IMR-90 (cell line): ENCODE measurements at regions not wholly inside any gene's neighbourhood (a gene's known extent, or its start where the extent isn't known, plus 50 kb on each side); places are given as distances from the start of the nearest gene placed in this dataset.

Experiments used
- ATAC-seq: fragments of 200-7000 bp; cut with Tn5 transposase; 2 replicates; pipeline ENCODE4 v1.9.1; 2020; ENCODE audit warnings: low read depth, mild to moderate bottlenecking, moderate library complexity
- BruUV-seq: library from RNA; stranded (reverse); fragments of 400-500 nt; replicated peaks from 2 replicates; lab custom pipeline; 2021; lab: Mats Ljungman, UMichigan
- CTCF ChIA-PET: fragments of 300-600 bp; formaldehyde crosslinking; extraction: SDS; loops from one replicate; lab custom pipeline; 2021; ENCODE audit warnings: antibody characterized with exemption; lab: Yijun Ruan, JAX
- POLR2A ChIA-PET: fragments of 300-600 bp; sonication (Branson Sonifier 250); formaldehyde crosslinking; loops from one replicate; lab custom pipeline; 2022; ENCODE audit warnings: antibody characterized with exemption; ENCODE audit not compliant: unreplicated experiment; lab: Charles Lee
- DNase-seq: peaks from one replicate; pipeline ENCODE4 v3.0.0; 2013
- H2AFZ ChIP-seq: replicated peaks from 2 replicates; pipeline ENCODE3; 2013; ENCODE audit warnings: low read length, mild to moderate bottlenecking; ENCODE audit not compliant: poor library complexity
- H2AK5ac ChIP-seq: 2 replicates; pipeline ENCODE4 v1.6.1; 2013; ENCODE audit warnings: low read depth, low read length, inconsistent platforms
- H2AK9ac ChIP-seq: replicated peaks from 2 replicates; pipeline ENCODE3; 2013; ENCODE audit warnings: mild to moderate bottlenecking, low read depth, low read length, moderate library complexity; ENCODE audit not compliant: poor library complexity
- H2BK120ac ChIP-seq: 2 replicates; pipeline ENCODE4 v1.6.1; 2013; ENCODE audit warnings: low read depth, low read length, inconsistent platforms
- H2BK15ac ChIP-seq: 3 replicates; pipeline ENCODE4 v1.6.1; 2013; ENCODE audit warnings: low read depth, low read length, inconsistent platforms
- H2BK20ac ChIP-seq: 2 replicates; pipeline ENCODE4 v1.6.1; 2013; ENCODE audit warnings: low read depth, mild to moderate bottlenecking, inconsistent platforms, low read length, moderate library complexity
- H2BK5ac ChIP-seq: 2 replicates; pipeline ENCODE4 v1.6.1; 2013; ENCODE audit warnings: mild to moderate bottlenecking, low read depth, low read length, inconsistent platforms; ENCODE audit not compliant: poor library complexity, severe bottlenecking
- H3K14ac ChIP-seq: replicated peaks from 2 replicates; pipeline ENCODE4 v1.6.1; 2013; ENCODE audit warnings: low read depth, low read length, inconsistent platforms
- H3K18ac ChIP-seq: 2 replicates; pipeline ENCODE4 v1.6.1; 2013; ENCODE audit warnings: low read depth, low read length, control low read depth
- H3K23ac ChIP-seq: 2 replicates; pipeline ENCODE4 v1.6.1; 2013; ENCODE audit warnings: low read depth, low read length, inconsistent platforms
- H3K27ac ChIP-seq: 2 replicates; pipeline ENCODE4 v1.5.1; 2013; ENCODE audit warnings: mild to moderate bottlenecking, control low read depth, low read length; ENCODE audit not compliant: insufficient read depth
- H3K27me3 ChIP-seq: 2 replicates; pipeline ENCODE4 v1.6.1; 2013; ENCODE audit warnings: low read length; ENCODE audit not compliant: control insufficient read depth, insufficient read depth
- H3K36me3 ChIP-seq: 2 replicates; pipeline ENCODE4 v1.6.1; 2013; ENCODE audit warnings: low read length, mixed read lengths; ENCODE audit not compliant: control insufficient read depth, insufficient read depth
- H3K4ac ChIP-seq: 2 replicates; pipeline ENCODE4 v1.6.1; 2013; ENCODE audit warnings: low read depth, low read length, inconsistent platforms
- H3K4me1 ChIP-seq: 2 replicates; pipeline ENCODE4 v1.6.1; 2013; ENCODE audit warnings: low read length, mixed read lengths; ENCODE audit not compliant: control insufficient read depth, insufficient read depth
- H3K4me2 ChIP-seq: 2 replicates; pipeline ENCODE4 v1.6.1; 2013; ENCODE audit warnings: low read depth, mild to moderate bottlenecking, control low read depth, low read length, moderate library complexity
- H3K4me3 ChIP-seq: 2 replicates; pipeline ENCODE4 v1.5.1; 2013; ENCODE audit warnings: low read depth, mild to moderate bottlenecking, control low read depth, low read length, moderate library complexity; ENCODE audit not compliant: insufficient read depth
- H3K56ac ChIP-seq: 2 replicates; pipeline ENCODE4 v1.6.1; 2013; ENCODE audit warnings: low read length, inconsistent platforms; ENCODE audit not compliant: insufficient read depth; ENCODE audit errors: extremely low read depth
- H3K79me1 ChIP-seq, 2 experiments: 2 replicates each; pipeline ENCODE4 v1.6.1; 2013; ENCODE audit warnings: low read length in 2 of 2, inconsistent platforms in 1 of 2, low read depth in 1 of 2
- H3K9ac ChIP-seq: 2 replicates; pipeline ENCODE4 v1.6.1; 2013; ENCODE audit warnings: low read depth, low read length, control low read depth
- H3K9me1 ChIP-seq: 2 replicates; pipeline ENCODE4 v1.6.1; 2013; ENCODE audit warnings: low read length, inconsistent platforms; ENCODE audit not compliant: insufficient read depth
- H3K9me3 ChIP-seq: 2 replicates; pipeline ENCODE4 v1.6.1; 2013; ENCODE audit warnings: low read length; ENCODE audit not compliant: control insufficient read depth, insufficient read depth
- H4K20me1 ChIP-seq: 2 replicates; pipeline ENCODE4 v1.6.1; 2013; ENCODE audit warnings: low read length, inconsistent platforms; ENCODE audit not compliant: insufficient read depth
- H4K5ac ChIP-seq: 2 replicates; pipeline ENCODE4 v1.6.1; 2013; ENCODE audit warnings: mild to moderate bottlenecking, low read depth, low read length, control low read depth
- H4K8ac ChIP-seq, 2 experiments: 2 replicates each; pipeline ENCODE4 v1.6.1; 2013; ENCODE audit warnings: low read depth in 2 of 2, low read length in 2 of 2, control low read depth in 1 of 2, inconsistent platforms in 1 of 2
- H4K91ac ChIP-seq: 2 replicates; pipeline ENCODE4 v1.6.1; 2013; ENCODE audit warnings: low read depth, low read length, inconsistent platforms; ENCODE audit not compliant: insufficient read depth
- BHLHE40 ChIP-seq: fragments of 150-350 bp; IDR thresholded peaks from 2 replicates; pipeline ENCODE4 v1.6.1; 2016; ENCODE audit warnings: mild to moderate bottlenecking, low read depth, low read length
- CEBPB ChIP-seq: IDR thresholded peaks from 2 replicates; pipeline ENCODE4 v1.6.1; 2012; ENCODE audit warnings: low read depth, low read length, improper control_type of control experiment
- CHD1 ChIP-seq: IDR thresholded peaks from 2 replicates; pipeline ENCODE4 v1.6.1; 2012; ENCODE audit warnings: low read depth, low read length, improper control_type of control experiment
- CTCF ChIP-seq: conservative IDR thresholded peaks from 2 replicates; pipeline ENCODE4 v1.5.1; 2012; ENCODE audit warnings: mild to moderate bottlenecking, low read depth, low read length, improper control_type of control experiment
- ELK1 ChIP-seq: fragments of 150-350 bp; IDR thresholded peaks from 2 replicates; pipeline ENCODE4 v1.6.1; 2016; ENCODE audit warnings: low read depth, mild to moderate bottlenecking, low read length, moderate library complexity, borderline replicate concordance
- FOS ChIP-seq: fragments of 150-350 bp; IDR thresholded peaks from 2 replicates; pipeline ENCODE4 v1.6.1; 2016; ENCODE audit warnings: low read depth, low read length
- MAFK ChIP-seq: IDR thresholded peaks from 2 replicates; pipeline ENCODE4 v1.6.1; 2012; ENCODE audit warnings: low read depth, low read length, improper control_type of control experiment
- MAZ ChIP-seq: IDR thresholded peaks from 2 replicates; pipeline ENCODE4 v1.6.1; 2012; ENCODE audit warnings: low read depth, mild to moderate bottlenecking, low read length, improper control_type of control experiment, moderate library complexity, borderline replicate concordance
- POLR2A ChIP-seq: IDR thresholded peaks from 2 replicates; pipeline ENCODE4 v1.6.1; 2012; ENCODE audit warnings: mild to moderate bottlenecking, low read depth, low read length
- RAD21 ChIP-seq: IDR thresholded peaks from 2 replicates; pipeline ENCODE4 v1.6.1; 2012; ENCODE audit warnings: low read length, improper control_type of control experiment
- RCOR1 ChIP-seq: IDR thresholded peaks from 2 replicates; pipeline ENCODE4 v1.6.1; 2012; ENCODE audit warnings: mild to moderate bottlenecking, low read length, improper control_type of control experiment; ENCODE audit not compliant: insufficient replicate concordance
- RFX5 ChIP-seq: IDR thresholded peaks from 2 replicates; pipeline ENCODE4 v1.8.0; 2012; ENCODE audit warnings: low read depth, mild to moderate bottlenecking, low read length, moderate library complexity
- SMC3 ChIP-seq: fragments of 150-350 bp; IDR thresholded peaks from 2 replicates; pipeline ENCODE4 v1.6.1; 2016; ENCODE audit warnings: low read depth, mild to moderate bottlenecking, antibody characterized with exemption, low read length, moderate library complexity
- WGBS, 2 experiments: methylation state at CpG; one replicate each; pipeline versions ENCODE4 v1.1.5 to v1.1.7; 2013; ENCODE audit warnings: missing lambda C conversion rate in 2 of 2; ENCODE audit not compliant: insufficient read length in 1 of 2; ENCODE audit errors: extremely low coverage in 2 of 2; 5-methylcytosine and 5-hydroxymethylcytosine counted together
- dilution Hi-C: fragments of 300-500 bp; cut with HindIII; formaldehyde crosslinking; loops from one replicate; pipeline ENCODE4 v1.14.3; 2018; ENCODE audit warnings: low sequenced_read_pairs; ENCODE audit not compliant: unreplicated experiment
- in situ Hi-C: fragments of 300-500 bp; cut with MboI; formaldehyde crosslinking; loops from 3 replicates; pipeline ENCODE4 v1.14.3; 2019; ENCODE audit warnings: low sequenced_read_pairs, inconsistent platforms, mixed read lengths
- intact Hi-C: fragments of 100-400 bp; cut with micrococcal nuclease; formaldehyde crosslinking; loops from 2 replicates; pipeline ENCODE4 v1.10.0; 2022

DNA sequence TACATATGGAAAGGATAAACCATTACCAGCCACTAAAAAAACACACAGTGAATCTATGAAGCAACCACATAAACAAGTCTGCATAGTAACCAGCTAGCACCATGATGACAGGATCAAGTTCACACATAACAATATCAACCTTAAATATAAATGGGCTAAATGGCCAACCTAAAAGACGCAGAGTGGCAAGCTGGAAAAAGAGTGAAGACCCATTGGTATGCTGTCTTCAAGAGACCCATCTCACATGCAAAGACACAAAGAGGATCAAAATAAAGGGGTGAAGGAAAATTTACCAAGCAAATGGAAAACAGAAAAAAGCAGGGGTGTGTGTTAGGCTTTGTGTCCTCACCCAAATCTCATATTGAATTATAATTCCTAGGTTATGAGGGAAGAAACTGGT is 909.2 kb downstream of the EPHA7 start:
- H4K5ac ChIP-seq: no peak overlapping the region
- POLR2A ChIA-PET: no interaction called here

More for the DNA sequence above, 909.2 kb downstream of the EPHA7 start:
- no peak for ATAC-seq
- H3K4me2 ChIP-seq: no peak overlapping the region
- H3K56ac ChIP-seq: no peak overlapping the region
- H3K18ac ChIP-seq: no peak overlapping the region
- no peaks in the 10 kb centered on the region for H3K4me1 ChIP-seq
- no peaks in the 10 kb centered on the region for H4K20me1 ChIP-seq
- H3K4ac ChIP-seq: no peak overlapping the region
- dilution Hi-C loops (no loop called here), intact Hi-C loops (no loop called here), in situ Hi-C loops (no loop called here)
- H4K91ac ChIP-seq: no peak overlapping the region
- no peak overlapping the region for H3K23ac ChIP-seq
- H4K8ac ChIP-seq: no peak overlapping the region
- H2BK15ac ChIP-seq: no peak overlapping the region
- CTCF ChIA-PET: no interaction called here
- no peak overlapping the region for H3K9ac ChIP-seq
- H3K9me1 ChIP-seq: no peaks in the 10 kb centered on the region
- no TSS peak for BruUV-seq
- H3K4me3 ChIP-seq: no peak overlapping the region
- H3K27me3 ChIP-seq: no peaks in the 10 kb centered on the region
- no peaks in the 10 kb centered on the region for H3K79me1 ChIP-seq
- no peak overlapping the region for H2AFZ ChIP-seq
- DNase-seq: no peak
- no peaks in the 10 kb centered on the region for H3K36me3 ChIP-seq
- no CpG with 5 or more reads among the region's 1 CpG for WGBS, 2 experiments
- no peaks in the 10 kb centered on the region; the same call in 1 of the 2 replicates for H3K9me3 ChIP-seq
- H2BK120ac ChIP-seq: no peak overlapping the region
- no peak overlapping the region for H3K27ac ChIP-seq
- H2AK9ac ChIP-seq: no peak overlapping the region
- H2BK20ac ChIP-seq: no peak overlapping the region
- H2BK5ac ChIP-seq: no peak overlapping the region
- TF ChIP-seq ELK1 (no peak), RCOR1 (no peak), FOS (no peak), BHLHE40 (no peak), POLR2A (no peak), MAZ (no peak), CHD1 (no peak), SMC3 (no peak), RAD21 (no peak), CEBPB (no peak), RFX5 (no peak), MAFK (no peak), CTCF (no peak)
- H3K14ac ChIP-seq: no peak overlapping the region
- H2AK5ac ChIP-seq: no peak overlapping the region
